ENCODE measurements at regions not wholly inside any gene's neighbourhood (a gene's known extent, or its start where the extent isn't known, plus 50 kb on each side); places are given as distances from the start of the nearest gene placed in this dataset.

DNA sequence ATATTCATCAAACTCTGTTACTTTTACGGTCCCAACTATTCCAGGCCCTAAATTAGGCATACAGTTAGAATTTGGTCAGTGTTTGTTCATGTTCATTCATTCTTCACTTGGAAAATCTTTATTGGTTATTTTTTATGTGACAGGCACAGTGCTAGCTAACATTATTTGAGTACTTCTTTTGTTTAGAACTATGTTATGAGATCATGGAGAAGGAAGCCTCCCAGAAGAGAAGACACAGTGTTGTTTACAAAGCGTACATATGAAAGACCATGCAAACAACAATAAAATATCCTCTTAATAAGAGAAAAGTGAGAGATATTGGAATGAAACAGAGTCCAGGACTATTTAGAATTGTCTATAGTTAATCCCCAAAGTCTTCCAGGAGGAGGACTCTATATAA, 399.2 kb downstream of the LRIG3 start:
- H3K9me3 ChIP-seq (ENCODE audit: control insufficient read depth in 1 of 2, insufficient read depth in 1 of 2, low read depth in 1 of 2, low read length in 2 of 2) = peaks cover 0 to 10% of the 10 kb centered on the region in 2 experiments; a peak in 1 of 4 replicates
- no peak overlapping the region for H3K9ac ChIP-seq (ENCODE audit: low read length)
- H3K27me3 ChIP-seq (ENCODE audit: insufficient read depth, low read length) = no peaks in the 10 kb centered on the region
- no peak overlapping the region for H3K27ac ChIP-seq (ENCODE audit: low read depth, low read length)
- H4K20me1 ChIP-seq (ENCODE audit: insufficient read depth) = no peaks in the 10 kb centered on the region
- H3K9me2 ChIP-seq (ENCODE audit: insufficient read depth) = no peaks in the 10 kb centered on the region
- no peak overlapping the region for H3K4me2 ChIP-seq (ENCODE audit: low read length)
- H2AFZ ChIP-seq (ENCODE audit: low read depth, low read length, poor library complexity, severe bottlenecking) = no peak overlapping the region
- H3K79me2 ChIP-seq (ENCODE audit: insufficient read depth, low read length) = no peaks in the 10 kb centered on the region
- no peak overlapping the region for H3K4me3 ChIP-seq (replicated peaks in 1 of 2; ENCODE audit: low read depth in 1 of 2, low read length in 2 of 2)
- CTCF ChIA-PET = no interaction called here
- DNase-seq (ENCODE audit: low read depth, low spot score) (no peak), ATAC-seq (no peak)
- RAD21 ChIA-PET (ENCODE audit: low non-redundant PET in 1 of 2, low total read pairs in 2 of 2, uncharacterized antibody in 2 of 2, unreplicated experiment in 2 of 2) = no interaction called here
- POLR2A ChIA-PET = no interaction called here
- no peak for TF ChIP-seq EZH2 (IDR thresholded peaks at IDR 0.05)
- TF ChIP-seq EGR1 (IDR thresholded peaks at IDR 0.05; ENCODE audit: low read depth) = no peak
- no peak for TF ChIP-seq ELF1 (IDR thresholded peaks at IDR 0.05; ENCODE audit: borderline replicate concordance, low read depth)
- TF ChIP-seq JUND (IDR thresholded peaks at IDR 0.05) = no peak
- no peak for TF ChIP-seq YY1 (IDR thresholded peaks at IDR 0.05; ENCODE audit: extremely low read depth, insufficient replicate concordance, low read depth, low read length)
- TF ChIP-seq, protein P1, sequence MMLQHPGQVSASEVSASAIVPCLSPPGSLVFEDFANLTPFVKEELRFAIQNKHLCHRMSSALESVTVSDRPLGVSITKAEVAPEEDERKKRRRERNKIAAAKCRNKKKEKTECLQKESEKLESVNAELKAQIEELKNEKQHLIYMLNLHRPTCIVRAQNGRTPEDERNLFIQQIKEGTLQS (IDR thresholded peaks at IDR 0.05) = no peak
- TF ChIP-seq, protein P2, sequence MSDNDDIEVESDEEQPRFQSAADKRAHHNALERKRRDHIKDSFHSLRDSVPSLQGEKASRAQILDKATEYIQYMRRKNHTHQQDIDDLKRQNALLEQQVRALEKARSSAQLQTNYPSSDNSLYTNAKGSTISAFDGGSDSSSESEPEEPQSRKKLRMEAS (IDR thresholded peaks at IDR 0.05) = no peak
- TF ChIP-seq CBX3 (IDR thresholded peaks at IDR 0.05; ENCODE audit: low read depth) = no peak
- TF ChIP-seq SRF (IDR thresholded peaks at IDR 0.05; ENCODE audit: low read depth) = no peak
- TF ChIP-seq, protein P3, sequence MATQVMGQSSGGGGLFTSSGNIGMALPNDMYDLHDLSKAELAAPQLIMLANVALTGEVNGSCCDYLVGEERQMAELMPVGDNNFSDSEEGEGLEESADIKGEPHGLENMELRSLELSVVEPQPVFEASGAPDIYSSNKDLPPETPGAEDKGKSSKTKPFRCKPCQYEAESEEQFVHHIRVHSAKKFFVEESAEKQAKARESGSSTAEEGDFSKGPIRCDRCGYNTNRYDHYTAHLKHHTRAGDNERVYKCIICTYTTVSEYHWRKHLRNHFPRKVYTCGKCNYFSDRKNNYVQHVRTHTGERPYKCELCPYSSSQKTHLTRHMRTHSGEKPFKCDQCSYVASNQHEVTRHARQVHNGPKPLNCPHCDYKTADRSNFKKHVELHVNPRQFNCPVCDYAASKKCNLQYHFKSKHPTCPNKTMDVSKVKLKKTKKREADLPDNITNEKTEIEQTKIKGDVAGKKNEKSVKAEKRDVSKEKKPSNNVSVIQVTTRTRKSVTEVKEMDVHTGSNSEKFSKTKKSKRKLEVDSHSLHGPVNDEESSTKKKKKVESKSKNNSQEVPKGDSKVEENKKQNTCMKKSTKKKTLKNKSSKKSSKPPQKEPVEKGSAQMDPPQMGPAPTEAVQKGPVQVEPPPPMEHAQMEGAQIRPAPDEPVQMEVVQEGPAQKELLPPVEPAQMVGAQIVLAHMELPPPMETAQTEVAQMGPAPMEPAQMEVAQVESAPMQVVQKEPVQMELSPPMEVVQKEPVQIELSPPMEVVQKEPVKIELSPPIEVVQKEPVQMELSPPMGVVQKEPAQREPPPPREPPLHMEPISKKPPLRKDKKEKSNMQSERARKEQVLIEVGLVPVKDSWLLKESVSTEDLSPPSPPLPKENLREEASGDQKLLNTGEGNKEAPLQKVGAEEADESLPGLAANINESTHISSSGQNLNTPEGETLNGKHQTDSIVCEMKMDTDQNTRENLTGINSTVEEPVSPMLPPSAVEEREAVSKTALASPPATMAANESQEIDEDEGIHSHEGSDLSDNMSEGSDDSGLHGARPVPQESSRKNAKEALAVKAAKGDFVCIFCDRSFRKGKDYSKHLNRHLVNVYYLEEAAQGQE (IDR thresholded peaks at IDR 0.05; ENCODE audit: low read depth) = no peak
- no peak for TF ChIP-seq EZH2phosphoT487 (IDR thresholded peaks at IDR 0.05; ENCODE audit: borderline replicate concordance)
- TF ChIP-seq FOSL1 (IDR thresholded peaks at IDR 0.05; ENCODE audit: low read depth) = no peak
- intact Hi-C loops (cut with micrococcal nuclease) = no loop called here
- no peaks in the 10 kb centered on the region for H3K4me1 ChIP-seq (ENCODE audit: control insufficient read depth in 1 of 2, insufficient read depth in 2 of 2, low read length in 2 of 2)
- BruUV-seq (replicated peaks) = no TSS peak
- no peaks in the 10 kb centered on the region for H3K36me3 ChIP-seq (ENCODE audit: control insufficient read depth in 1 of 2, insufficient read depth in 2 of 2, low read length in 2 of 2)
